HEK293 (cell line): ENCODE measurements at regions not wholly inside any gene's neighbourhood (a gene's known extent, or its start where the extent isn't known, plus 50 kb on each side); places are given as distances from the start of the nearest gene placed in this dataset.

ENCODE experiments used
- BCL11B ChIP-seq: fragments of 450-650 bp; formaldehyde crosslinking; IDR thresholded peaks from 2 replicates; pipeline ENCODE4 v1.5.1; 2016; ENCODE audit warnings: low read depth, missing biosample characterization, missing genetic modification characterization
- GLIS1 ChIP-seq: fragments of 450-650 bp; formaldehyde crosslinking; IDR thresholded peaks from 2 replicates; pipeline ENCODE4 v1.5.1; 2016; ENCODE audit warnings: missing biosample characterization, missing genetic modification characterization
- GLIS2 ChIP-seq: fragments of 450-650 bp; formaldehyde crosslinking; IDR thresholded peaks from 2 replicates; pipeline ENCODE4 v1.5.1; 2016; ENCODE audit warnings: missing biosample characterization, missing genetic modification characterization
- HOXA7 ChIP-seq: sonication (generic); formaldehyde crosslinking; IDR thresholded peaks from 2 replicates; pipeline ENCODE4 v1.8.1; 2022; ENCODE audit warnings: missing genetic modification reagents, borderline replicate concordance
- HOXC10 ChIP-seq: sonication (generic); formaldehyde crosslinking; IDR thresholded peaks from 2 replicates; pipeline ENCODE4 v1.8.1; 2023; ENCODE audit warnings: mild to moderate bottlenecking, missing genetic modification reagents
- KLF17 ChIP-seq: fragments of 450-650 bp; formaldehyde crosslinking; IDR thresholded peaks from 2 replicates; pipeline ENCODE4 v1.5.1; 2016; ENCODE audit warnings: missing biosample characterization, missing genetic modification characterization
- REPIN1 ChIP-seq: fragments of 450-650 bp; formaldehyde crosslinking; IDR thresholded peaks from 2 replicates; pipeline ENCODE4 v1.5.1; 2017; ENCODE audit warnings: missing biosample characterization, missing genetic modification characterization, low read depth
- YY2 ChIP-seq: fragments of 450-650 bp; formaldehyde crosslinking; IDR thresholded peaks from 2 replicates; pipeline ENCODE4 v1.5.1; 2016; ENCODE audit warnings: missing biosample characterization, missing genetic modification characterization
- ZEB2 ChIP-seq: fragments of 450-650 bp; formaldehyde crosslinking; IDR thresholded peaks from 2 replicates; pipeline ENCODE4 v1.5.1; 2016; ENCODE audit warnings: missing biosample characterization, missing genetic modification characterization
- ZNF10 ChIP-seq: fragments of 450-650 bp; formaldehyde crosslinking; IDR thresholded peaks from 2 replicates; pipeline ENCODE4 v1.5.1; 2017; ENCODE audit warnings: missing biosample characterization, missing genetic modification characterization
- ZNF18 ChIP-seq: fragments of 450-650 bp; formaldehyde crosslinking; IDR thresholded peaks from 2 replicates; pipeline ENCODE4 v1.5.1; 2016; ENCODE audit warnings: missing biosample characterization, missing genetic modification characterization
- ZNF223 ChIP-seq: fragments of 450-650 bp; formaldehyde crosslinking; IDR thresholded peaks from 2 replicates; pipeline ENCODE4 v1.5.1; 2016; ENCODE audit warnings: missing biosample characterization, missing genetic modification characterization
- ZNF239 ChIP-seq: fragments of 450-650 bp; formaldehyde crosslinking; IDR thresholded peaks from 2 replicates; pipeline ENCODE4 v1.5.1; 2016; ENCODE audit warnings: missing biosample characterization, missing genetic modification characterization
- ZNF324 ChIP-seq: fragments of 450-650 bp; formaldehyde crosslinking; IDR thresholded peaks from 2 replicates; pipeline ENCODE4 v1.5.1; 2016; ENCODE audit warnings: missing biosample characterization, missing genetic modification characterization
- ZNF433 ChIP-seq: fragments of 450-650 bp; formaldehyde crosslinking; IDR thresholded peaks from 2 replicates; pipeline ENCODE4 v1.5.1; 2016; ENCODE audit warnings: missing biosample characterization, missing genetic modification characterization, low read depth
- ZNF449 ChIP-seq: fragments of 450-650 bp; formaldehyde crosslinking; IDR thresholded peaks from 2 replicates; pipeline ENCODE4 v1.5.1; 2017; ENCODE audit warnings: missing biosample characterization, mild to moderate bottlenecking, missing genetic modification characterization, moderate library complexity
- ZNF514 ChIP-seq: fragments of 450-650 bp; formaldehyde crosslinking; IDR thresholded peaks from 2 replicates; pipeline ENCODE4 v1.5.1; 2016; ENCODE audit warnings: missing biosample characterization, missing genetic modification characterization
- ZNF548 ChIP-seq: fragments of 450-650 bp; formaldehyde crosslinking; IDR thresholded peaks from 2 replicates; pipeline ENCODE4 v1.5.1; 2016; ENCODE audit warnings: missing biosample characterization, missing genetic modification characterization
- ZNF610 ChIP-seq: fragments of 450-650 bp; formaldehyde crosslinking; IDR thresholded peaks from 2 replicates; pipeline ENCODE4 v1.5.1; 2016; ENCODE audit warnings: missing biosample characterization, missing genetic modification characterization, borderline replicate concordance
- ZNF660 ChIP-seq: fragments of 450-650 bp; IDR thresholded peaks from 2 replicates; pipeline ENCODE4 v1.5.1; 2018; ENCODE audit warnings: missing biosample characterization, mild to moderate bottlenecking, missing genetic modification characterization
- TF ChIP-seq, protein P1 (sequence below): fragments of 450-650 bp; formaldehyde crosslinking; conservative IDR thresholded peaks from 2 replicates; pipeline ENCODE4 v1.5.1; 2016; ENCODE audit warnings: low read depth, missing biosample characterization, missing genetic modification characterization
- TF ChIP-seq, protein P2 (sequence below): fragments of 450-650 bp; formaldehyde crosslinking; IDR thresholded peaks from 2 replicates; pipeline ENCODE4 v1.5.1; 2017; ENCODE audit warnings: missing biosample characterization, missing genetic modification characterization
- TF ChIP-seq, protein P3 (sequence below): fragments of 450-650 bp; formaldehyde crosslinking; IDR thresholded peaks from 2 replicates; pipeline ENCODE4 v1.5.1; 2016; ENCODE audit warnings: missing biosample characterization, missing genetic modification characterization

- TF ChIP-seq, protein P1, sequence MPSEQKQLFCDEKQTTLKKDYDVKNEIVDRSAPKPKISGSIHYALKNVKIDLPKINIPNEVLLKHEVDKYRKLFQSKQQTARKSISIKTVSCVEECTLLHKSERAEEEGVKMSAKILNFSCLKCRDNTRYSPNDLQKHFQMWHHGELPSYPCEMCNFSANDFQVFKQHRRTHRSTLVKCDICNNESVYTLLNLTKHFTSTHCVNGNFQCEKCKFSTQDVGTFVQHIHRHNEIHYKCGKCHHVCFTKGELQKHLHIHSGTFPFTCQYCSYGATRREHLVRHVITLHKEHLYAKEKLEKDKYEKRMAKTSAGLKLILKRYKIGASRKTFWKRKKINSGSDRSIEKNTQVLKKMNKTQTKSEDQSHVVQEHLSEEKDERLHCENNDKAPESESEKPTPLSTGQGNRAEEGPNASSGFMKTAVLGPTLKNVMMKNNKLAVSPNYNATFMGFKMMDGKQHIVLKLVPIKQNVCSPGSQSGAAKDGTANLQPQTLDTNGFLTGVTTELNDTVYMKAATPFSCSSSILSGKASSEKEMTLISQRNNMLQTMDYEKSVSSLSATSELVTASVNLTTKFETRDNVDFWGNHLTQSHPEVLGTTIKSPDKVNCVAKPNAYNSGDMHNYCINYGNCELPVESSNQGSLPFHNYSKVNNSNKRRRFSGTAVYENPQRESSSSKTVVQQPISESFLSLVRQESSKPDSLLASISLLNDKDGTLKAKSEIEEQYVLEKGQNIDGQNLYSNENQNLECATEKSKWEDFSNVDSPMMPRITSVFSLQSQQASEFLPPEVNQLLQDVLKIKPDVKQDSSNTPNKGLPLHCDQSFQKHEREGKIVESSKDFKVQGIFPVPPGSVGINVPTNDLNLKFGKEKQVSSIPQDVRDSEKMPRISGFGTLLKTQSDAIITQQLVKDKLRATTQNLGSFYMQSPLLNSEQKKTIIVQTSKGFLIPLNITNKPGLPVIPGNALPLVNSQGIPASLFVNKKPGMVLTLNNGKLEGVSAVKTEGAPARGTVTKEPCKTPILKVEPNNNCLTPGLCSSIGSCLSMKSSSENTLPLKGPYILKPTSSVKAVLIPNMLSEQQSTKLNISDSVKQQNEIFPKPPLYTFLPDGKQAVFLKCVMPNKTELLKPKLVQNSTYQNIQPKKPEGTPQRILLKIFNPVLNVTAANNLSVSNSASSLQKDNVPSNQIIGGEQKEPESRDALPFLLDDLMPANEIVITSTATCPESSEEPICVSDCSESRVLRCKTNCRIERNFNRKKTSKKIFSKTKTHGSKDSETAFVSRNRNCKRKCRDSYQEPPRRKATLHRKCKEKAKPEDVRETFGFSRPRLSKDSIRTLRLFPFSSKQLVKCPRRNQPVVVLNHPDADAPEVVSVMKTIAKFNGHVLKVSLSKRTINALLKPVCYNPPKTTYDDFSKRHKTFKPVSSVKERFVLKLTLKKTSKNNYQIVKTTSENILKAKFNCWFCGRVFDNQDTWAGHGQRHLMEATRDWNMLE (tag by site-specific recombination), result no peak
- TF ChIP-seq ZNF10 (tag by site-specific recombination), result no peak
- TF ChIP-seq BCL11B (tag by site-specific recombination), result no peak
- TF ChIP-seq YY2 (tag by site-specific recombination), result no peak
- TF ChIP-seq ZNF223 (tag by site-specific recombination), result no peak
- TF ChIP-seq, protein P2, sequence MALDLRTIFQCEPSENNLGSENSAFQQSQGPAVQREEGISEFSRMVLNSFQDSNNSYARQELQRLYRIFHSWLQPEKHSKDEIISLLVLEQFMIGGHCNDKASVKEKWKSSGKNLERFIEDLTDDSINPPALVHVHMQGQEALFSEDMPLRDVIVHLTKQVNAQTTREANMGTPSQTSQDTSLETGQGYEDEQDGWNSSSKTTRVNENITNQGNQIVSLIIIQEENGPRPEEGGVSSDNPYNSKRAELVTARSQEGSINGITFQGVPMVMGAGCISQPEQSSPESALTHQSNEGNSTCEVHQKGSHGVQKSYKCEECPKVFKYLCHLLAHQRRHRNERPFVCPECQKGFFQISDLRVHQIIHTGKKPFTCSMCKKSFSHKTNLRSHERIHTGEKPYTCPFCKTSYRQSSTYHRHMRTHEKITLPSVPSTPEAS, result no peak
- TF ChIP-seq ZNF239, result no peak
- TF ChIP-seq HOXA7, result no peak
- TF ChIP-seq ZNF514, result no peak
- TF ChIP-seq GLIS1, result peak; percentile 68
- TF ChIP-seq REPIN1 (tag by site-specific recombination), result no peak
- TF ChIP-seq ZEB2 (tag by site-specific recombination), result no peak
- no peak for TF ChIP-seq GLIS2 (tag by site-specific recombination)
- TF ChIP-seq ZNF449, result no peak
- TF ChIP-seq, protein P3, sequence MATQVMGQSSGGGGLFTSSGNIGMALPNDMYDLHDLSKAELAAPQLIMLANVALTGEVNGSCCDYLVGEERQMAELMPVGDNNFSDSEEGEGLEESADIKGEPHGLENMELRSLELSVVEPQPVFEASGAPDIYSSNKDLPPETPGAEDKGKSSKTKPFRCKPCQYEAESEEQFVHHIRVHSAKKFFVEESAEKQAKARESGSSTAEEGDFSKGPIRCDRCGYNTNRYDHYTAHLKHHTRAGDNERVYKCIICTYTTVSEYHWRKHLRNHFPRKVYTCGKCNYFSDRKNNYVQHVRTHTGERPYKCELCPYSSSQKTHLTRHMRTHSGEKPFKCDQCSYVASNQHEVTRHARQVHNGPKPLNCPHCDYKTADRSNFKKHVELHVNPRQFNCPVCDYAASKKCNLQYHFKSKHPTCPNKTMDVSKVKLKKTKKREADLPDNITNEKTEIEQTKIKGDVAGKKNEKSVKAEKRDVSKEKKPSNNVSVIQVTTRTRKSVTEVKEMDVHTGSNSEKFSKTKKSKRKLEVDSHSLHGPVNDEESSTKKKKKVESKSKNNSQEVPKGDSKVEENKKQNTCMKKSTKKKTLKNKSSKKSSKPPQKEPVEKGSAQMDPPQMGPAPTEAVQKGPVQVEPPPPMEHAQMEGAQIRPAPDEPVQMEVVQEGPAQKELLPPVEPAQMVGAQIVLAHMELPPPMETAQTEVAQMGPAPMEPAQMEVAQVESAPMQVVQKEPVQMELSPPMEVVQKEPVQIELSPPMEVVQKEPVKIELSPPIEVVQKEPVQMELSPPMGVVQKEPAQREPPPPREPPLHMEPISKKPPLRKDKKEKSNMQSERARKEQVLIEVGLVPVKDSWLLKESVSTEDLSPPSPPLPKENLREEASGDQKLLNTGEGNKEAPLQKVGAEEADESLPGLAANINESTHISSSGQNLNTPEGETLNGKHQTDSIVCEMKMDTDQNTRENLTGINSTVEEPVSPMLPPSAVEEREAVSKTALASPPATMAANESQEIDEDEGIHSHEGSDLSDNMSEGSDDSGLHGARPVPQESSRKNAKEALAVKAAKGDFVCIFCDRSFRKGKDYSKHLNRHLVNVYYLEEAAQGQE (tag by site-specific recombination), result no peak
- TF ChIP-seq ZNF18, result no peak
- no peak for TF ChIP-seq ZNF610 (tag by site-specific recombination)
- TF ChIP-seq ZNF548, result no peak
- peak; percentile 71 for TF ChIP-seq KLF17 (tag by site-specific recombination)
- TF ChIP-seq ZNF660, result no peak
- TF ChIP-seq ZNF433 (tag by site-specific recombination), result no peak
- TF ChIP-seq HOXC10 (CRISPR knock-in tag), result no peak
- no peak for TF ChIP-seq ZNF324
Observed at GRCh38 chr2:9057939-9058761, 54.7 kb upstream of the MBOAT2 start (continued).
